ENCODE measurements at regions not wholly inside any gene's neighbourhood (a gene's known extent, or its start where the extent isn't known, plus 50 kb on each side); places are given as distances from the start of the nearest gene placed in this dataset.

- H3K4ac ChIP-seq (ENCODE audit: low read depth, low read length), result no peak overlapping the region
- H3K9ac ChIP-seq (ENCODE audit: extremely low read depth, insufficient read length, low read length), result no peak overlapping the region
- no peak overlapping the region for H2BK5ac ChIP-seq (ENCODE audit: insufficient read length, low read length)
- Mint-ChIP-seq H3K27ac (no peak overlapping the region), H3K4me1 (peaks cover 23 to 25% of the 10 kb centered on the region in 2 experiments), H3K27me3 (ENCODE audit: low read depth) (peaks cover 5% of the 10 kb centered on the region; the same call in 1 of the 2 replicates), H3K36me3 (ENCODE audit: insufficient read depth in 1 of 3, low read depth in 3 of 3) (peaks cover 2 to 11% (median 3%) of the 10 kb centered on the region in 3 experiments; a peak in 4 of 7 replicates), H3K9me3 (peaks cover 3 to 12% of the 10 kb centered on the region in 2 experiments; a peak in 4 of 5 replicates), H3K4me3 (peak overlapping the region in 1 of 2 experiments; percentile 19; a peak in 1 of 5 replicates)
- no peak overlapping the region for H2BK12ac ChIP-seq (ENCODE audit: insufficient read length, low read depth, low read length)
- no peak overlapping the region for H2AFZ ChIP-seq (ENCODE audit: low read length)
- H3K4me1 ChIP-seq (ENCODE audit: insufficient read depth, low read length), result peaks cover 8% of the 10 kb centered on the region; the same call in 1 of the 2 replicates
- H3K14ac ChIP-seq (ENCODE audit: insufficient read depth, low read length), result 0 out of 2 replicates have a peak overlapping the region, but pooled peaks have one; percentile 12
- H3T11ph ChIP-seq (ENCODE audit: low read length), result no peak overlapping the region
- no peak overlapping the region for H3K18ac ChIP-seq (ENCODE audit: insufficient read length, low read depth, low read length)
- H3K23me2 ChIP-seq (ENCODE audit: insufficient read length, low read depth, low read length, poor library complexity, severe bottlenecking), result no peaks in the 10 kb centered on the region
- DNase-seq, result no peak
- no peak overlapping the region for H2BK15ac ChIP-seq (ENCODE audit: low read depth, low read length)
- WGBS (ENCODE audit: extremely low coverage, insufficient read length, low lambda C conversion rate), result no CpG with 5 or more reads among the region's 6 CpGs
- no peaks in the 10 kb centered on the region for H3K79me1 ChIP-seq (ENCODE audit: insufficient read depth, low read depth, low read length, poor library complexity, severe bottlenecking)
- H4K8ac ChIP-seq (replicated peaks; ENCODE audit: insufficient read length, low read depth, low read length), result no peak overlapping the region
- no peak overlapping the region for H3K56ac ChIP-seq (ENCODE audit: insufficient read length, low read depth, low read length)
- H3K23ac ChIP-seq (ENCODE audit: insufficient read length, low read depth, low read length), result no peak overlapping the region
- no peaks in the 10 kb centered on the region for H3K9me3 ChIP-seq (ENCODE audit: control insufficient read depth, low read depth, low read length)
- no peak overlapping the region for H4K91ac ChIP-seq (ENCODE audit: insufficient read length, low read depth, low read length)
- H4K5ac ChIP-seq (ENCODE audit: insufficient read length, low read depth, low read length), result no peak overlapping the region
- H4K20me1 ChIP-seq (ENCODE audit: control insufficient read depth, insufficient read depth, insufficient read length), result no peaks in the 10 kb centered on the region
- H2AK5ac ChIP-seq (ENCODE audit: insufficient read length, low read length), result no peak overlapping the region
- no peak overlapping the region for H2BK120ac ChIP-seq (ENCODE audit: low read depth, low read length, poor library complexity, severe bottlenecking)
- no peaks in the 10 kb centered on the region for H3K27me3 ChIP-seq (ENCODE audit: insufficient read depth, low read length)
- no peak overlapping the region for H2BK20ac ChIP-seq (ENCODE audit: low read depth, low read length, poor library complexity, severe bottlenecking)
- H3K27ac ChIP-seq (ENCODE audit: insufficient read length, low read depth, low read length), result no peak overlapping the region
- H3K79me2 ChIP-seq (ENCODE audit: insufficient read depth, low read length), result no peaks in the 10 kb centered on the region
- no peak overlapping the region for H3K4me2 ChIP-seq (ENCODE audit: insufficient read depth, insufficient read length, low read length)
- TF ChIP-seq CTCF (conservative IDR thresholded peaks at IDR 0.05), result no peak
These were observed 362.4 kb downstream of the CYRIA start for GRCh38 chr2:16303273-16303577.

All from H9 (cell line).